IPS-NIHi11 (cell line): ENCODE measurements at regions not wholly inside any gene's neighbourhood (a gene's known extent, or its start where the extent isn't known, plus 50 kb on each side); places are given as distances from the start of the nearest gene placed in this dataset.
"Not testable (repeated sequence)": the region's sequence is repeated elsewhere in the genome, so short reads cannot be mapped to it uniquely, and the experiment has no call there.

Source experiments
- DNase-seq: peaks from one replicate; pipeline ENCODE4 v3.0.0; 2012; ENCODE audit warnings: mixed read lengths, low spot score

DNA sequence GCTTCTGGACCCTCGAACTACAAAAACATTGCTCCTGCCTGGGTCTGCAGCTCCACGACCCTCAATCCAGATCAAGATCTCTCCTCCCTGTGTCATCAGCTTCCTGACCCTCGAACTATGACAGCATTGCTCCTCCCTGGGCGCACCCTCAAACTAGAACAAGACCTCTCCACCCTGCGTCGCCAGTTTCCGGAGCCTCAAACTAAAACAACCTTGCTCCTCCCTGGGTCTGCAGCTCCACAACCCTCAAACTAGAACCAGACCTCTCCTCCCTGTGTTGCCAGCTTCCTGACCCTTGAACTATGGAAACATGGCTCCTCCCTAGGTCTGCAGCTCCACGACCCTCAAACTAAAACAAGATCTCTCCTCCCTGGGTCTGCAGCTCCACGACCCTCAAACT lies 339.7 kb upstream of the SULF2 start:
- no peak for DNase-seq

DNA sequence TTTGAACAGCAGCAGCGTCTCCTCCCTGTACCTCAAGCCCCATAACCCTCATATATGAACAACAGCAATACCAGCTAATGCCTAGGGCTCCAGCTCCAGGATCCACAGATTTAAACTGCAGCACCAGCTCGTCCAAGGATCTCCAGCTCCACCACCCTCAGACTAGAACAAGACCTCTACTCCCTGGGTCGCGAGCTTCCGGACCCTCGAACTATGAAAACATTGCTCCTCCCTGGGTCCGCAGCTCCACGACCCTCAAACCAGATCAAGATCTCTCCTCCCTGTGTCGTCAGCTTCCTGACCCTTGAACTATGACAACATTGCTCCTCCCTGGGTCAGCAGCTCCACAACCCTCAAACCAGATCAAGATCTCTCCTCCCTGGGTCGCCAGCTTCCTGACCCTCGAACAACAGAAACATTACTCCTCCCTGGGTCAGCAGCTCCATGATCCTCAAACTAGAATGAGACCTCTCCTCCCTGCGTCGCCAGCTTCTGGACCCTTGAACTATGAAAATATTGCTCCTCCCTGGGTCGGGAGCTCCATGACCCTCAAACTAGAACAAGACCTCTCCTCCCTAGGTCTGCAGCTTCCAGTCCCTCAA lies 339.0 kb upstream of the SULF2 start:
- no peak for DNase-seq

DNA sequence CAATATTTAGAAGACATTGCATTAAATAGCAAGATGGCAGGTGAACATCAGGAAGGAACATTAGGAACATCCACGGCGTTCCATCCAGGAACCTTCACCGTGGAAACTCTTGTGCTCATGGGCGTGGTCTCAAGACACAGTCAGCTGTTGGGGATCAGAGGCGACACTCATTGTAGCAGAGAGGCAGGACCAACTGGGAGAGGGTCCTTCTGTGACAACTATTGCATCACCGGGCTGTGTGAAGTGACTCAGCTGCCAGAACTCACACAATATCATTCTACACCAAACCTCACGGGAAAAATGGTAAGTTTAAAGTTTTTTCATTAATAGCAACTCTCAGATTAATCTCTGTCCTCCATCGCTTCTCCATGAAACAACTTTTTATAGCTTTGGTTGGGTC lies 334.8 kb upstream of the SULF2 start:
- DNase-seq = no peak

DNA sequence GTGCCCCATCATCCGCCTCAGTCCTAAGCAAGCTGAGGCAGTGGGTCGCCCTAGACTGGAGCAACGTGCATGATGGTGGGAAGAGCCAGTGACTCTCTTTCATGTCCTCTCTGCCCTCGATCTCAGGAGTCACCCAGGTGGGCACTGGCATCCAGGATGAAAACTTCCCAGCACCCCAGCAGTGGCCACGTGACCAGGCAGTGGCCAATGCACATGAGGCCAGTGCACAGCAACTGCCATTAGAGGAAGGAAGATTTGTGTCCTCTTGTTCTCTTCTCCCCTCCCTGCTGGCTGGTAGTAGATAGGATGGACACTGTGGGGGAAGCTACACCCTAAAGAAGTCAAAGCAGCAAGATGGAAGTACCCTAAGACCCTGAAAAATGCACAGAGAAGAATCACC lies 334.1 kb upstream of the SULF2 start:
- DNase-seq = not testable (repeated sequence)

DNA sequence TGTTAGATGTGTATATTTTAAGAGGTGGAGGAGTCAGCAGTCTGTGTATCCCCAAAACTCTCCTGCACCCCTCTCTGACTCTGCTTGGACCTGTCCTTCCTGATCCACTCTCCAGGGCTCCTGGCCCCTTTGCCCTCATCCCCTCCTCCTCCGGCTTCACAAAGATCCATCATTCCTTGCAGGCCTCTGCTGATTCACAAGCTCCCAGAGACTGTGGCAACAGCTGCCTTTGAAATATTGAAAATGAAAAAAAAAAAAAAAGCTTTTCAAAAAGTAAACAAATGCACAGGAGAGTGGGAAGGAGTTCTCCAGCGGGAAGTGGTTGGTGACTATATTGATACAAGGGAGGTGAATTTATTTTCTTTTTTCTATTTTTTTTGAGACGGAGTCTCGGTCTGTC lies 330.2 kb upstream of the SULF2 start:
- no peak for DNase-seq

DNA sequence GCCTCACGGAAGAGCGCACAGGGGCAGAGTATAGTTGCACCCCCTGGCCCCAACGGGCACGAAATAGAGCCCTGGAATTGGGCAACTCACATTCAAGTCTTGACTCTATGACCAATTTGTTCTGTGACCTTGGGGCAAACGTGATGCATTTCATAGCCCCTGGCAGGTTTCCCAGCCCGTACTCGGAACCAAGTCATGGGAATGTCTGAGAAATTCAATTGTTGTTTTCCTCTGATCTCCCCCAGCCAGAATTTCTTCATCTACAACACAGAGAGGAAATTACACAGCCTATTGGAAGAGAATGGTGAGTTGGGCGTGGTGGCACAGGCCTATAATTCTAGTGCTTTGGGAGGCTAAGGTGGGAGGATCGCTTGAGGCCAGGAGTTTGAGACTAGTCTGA lies 322.3 kb upstream of the SULF2 start:
- DNase-seq = no peak

DNA sequence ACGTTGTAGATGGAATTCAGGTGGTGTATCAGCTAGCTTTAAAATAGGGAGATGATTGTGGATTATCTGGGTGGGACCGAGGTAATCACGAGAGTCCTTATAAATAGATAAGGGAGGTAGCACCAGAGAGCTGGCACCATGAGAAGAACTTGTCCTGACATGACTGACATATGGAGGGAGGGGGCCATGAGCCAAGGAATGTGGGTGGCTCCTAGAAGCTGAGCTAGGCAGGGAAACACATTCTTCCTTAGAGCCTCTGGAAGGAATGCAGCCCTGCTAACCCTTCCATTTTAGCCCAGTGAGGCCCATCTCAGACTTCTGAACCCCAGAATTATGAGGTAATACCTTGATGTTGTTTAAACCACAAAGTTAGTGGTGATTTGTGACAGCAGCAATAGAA lies 321.1 kb upstream of the SULF2 start:
- no peak for DNase-seq

DNA sequence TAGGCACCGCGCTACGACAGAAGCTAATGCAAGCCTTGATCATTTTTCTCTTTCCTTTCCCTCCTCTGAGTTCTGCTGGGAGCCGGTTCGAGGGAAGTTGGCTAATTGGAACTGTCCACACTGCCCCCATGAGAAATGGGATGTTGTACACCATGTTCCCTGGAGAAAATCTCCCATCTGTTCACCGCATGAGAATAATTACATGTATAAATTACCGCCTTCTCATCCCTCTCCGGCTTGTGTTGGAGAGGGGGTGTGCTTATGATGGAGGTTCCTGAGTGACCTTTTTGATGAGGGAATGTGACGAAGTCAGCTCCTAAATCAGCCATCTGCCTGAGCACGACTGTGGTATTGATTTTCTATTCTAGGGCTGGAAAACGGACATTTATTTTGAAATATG lies 320.2 kb upstream of the SULF2 start:
- DNase-seq = no peak

DNA sequence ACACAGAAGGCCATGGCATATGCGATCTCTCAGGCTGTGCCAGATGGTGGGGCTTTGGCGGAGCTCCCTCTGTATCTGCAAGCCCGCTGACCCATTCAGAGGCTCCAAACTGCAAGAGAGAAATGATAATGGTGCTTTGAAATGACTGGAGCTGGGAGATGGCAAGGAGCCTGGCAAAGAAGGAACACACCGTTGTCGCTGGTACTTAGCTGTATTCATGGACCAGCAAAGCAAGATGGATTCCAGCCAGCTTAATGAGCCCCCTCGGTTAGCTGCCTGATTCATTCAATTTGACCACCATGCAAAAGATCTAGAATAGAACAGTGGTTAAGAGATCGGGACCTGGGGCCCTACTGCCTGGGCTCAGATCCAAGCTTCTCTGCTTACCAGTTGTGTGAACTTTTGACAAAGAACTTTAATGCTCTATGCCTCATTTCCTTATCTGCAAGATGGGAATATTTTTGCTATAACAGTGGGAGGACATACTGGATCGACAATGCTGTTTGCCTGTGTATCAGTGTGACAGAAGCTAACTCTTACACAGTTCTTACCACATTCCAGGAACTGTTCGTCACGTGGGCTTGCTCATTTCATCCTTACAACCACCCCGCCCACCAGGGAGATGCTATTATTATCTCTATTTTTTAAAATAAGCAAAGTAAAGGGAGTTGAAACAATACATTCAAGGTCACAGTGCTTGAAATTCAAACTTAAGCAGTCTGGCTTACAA lies 317.8 kb upstream of the SULF2 start:
- no peak for DNase-seq

DNA sequence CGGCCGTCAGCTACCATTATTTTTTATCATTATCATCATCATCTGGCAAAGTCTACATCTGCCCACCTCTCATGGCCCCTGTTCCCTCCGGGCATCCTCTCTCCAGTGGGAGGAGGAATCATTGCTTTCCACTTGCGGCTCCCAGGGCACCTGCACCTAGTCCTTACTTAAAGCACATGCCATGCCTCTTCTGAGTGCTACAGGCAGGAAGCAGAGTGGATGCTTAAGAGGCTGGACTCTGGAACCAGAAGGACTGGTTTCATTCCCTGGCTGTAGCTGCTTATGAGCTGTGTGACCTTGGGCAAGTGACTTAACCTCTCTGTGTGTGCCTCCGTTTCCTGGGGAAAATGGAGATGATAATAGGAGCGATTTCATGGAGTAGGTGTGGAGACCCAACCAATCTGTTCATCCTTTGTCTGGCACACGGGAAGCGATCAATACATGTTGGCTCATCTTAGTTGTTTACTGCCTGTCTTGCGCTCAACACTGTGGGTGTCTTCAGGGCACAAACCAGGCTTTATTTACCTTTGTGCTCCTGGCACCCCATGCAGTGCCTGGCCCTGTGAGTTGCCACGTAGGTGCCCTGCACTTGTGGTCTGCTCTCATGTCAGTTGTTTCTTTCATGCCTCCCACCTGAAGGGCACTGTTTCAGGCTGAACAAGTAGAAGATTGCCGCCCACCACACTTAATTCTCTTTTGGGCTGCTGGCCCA lies 317.0 kb upstream of the SULF2 start:
- no peak for DNase-seq

DNA sequence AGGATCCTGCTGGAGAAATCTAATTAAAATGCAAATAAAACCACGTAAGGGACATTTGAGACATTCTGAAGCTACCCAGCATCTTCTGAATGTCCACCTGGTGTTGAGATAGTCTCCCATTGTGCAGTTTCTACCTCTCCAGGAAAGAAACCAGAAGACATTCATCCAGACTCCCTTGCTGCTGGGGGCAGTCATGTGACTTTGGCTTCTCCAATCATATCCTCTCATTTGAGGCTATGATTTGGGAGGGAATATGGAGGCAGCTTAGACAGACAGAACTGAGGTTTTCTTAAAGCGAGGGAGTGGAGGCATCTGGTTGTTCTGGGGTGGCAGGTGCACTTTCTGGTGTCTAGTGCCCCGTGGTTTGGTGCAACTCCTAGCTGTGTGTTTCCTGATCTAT lies 315.2 kb upstream of the SULF2 start:
- no peak for DNase-seq

DNA sequence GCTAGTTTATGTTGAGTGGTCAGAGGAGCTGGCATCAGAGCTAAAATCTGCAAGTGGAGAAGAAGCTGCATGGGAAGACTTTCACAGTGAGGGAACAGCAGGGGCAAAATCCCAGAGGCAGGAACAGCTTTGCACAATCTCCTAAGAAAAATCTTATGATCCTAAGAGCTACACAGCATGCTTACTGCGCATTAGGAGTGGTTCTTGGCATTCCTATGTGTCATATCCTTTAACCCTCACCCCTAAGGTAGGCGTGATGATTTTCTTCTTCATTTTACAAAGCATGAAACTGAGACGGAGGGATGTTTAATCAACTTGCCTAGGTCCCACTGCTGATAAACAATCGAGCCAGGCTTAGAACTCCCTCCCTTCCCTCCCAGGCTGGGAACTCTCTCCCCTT lies 313.6 kb upstream of the SULF2 start:
- no peak for DNase-seq

DNA sequence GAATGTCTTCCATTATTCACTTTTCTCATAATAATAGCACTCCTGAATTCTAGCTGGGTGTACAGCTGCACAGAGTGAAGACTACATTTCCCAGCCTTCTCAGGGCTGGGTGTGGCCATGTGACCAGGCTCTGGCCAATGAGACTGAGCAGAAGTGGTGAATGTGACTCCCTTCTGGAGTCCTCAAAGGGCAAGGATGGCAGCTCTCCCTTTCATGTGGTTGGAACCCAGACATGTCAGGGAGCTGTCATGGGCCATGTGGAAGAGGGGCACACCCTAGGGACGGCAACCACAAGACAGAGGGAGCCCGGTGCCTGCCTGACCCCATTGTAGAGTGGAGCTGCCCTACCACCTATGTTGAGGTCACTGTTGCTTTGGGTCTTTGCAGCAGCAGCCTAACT lies 312.8 kb upstream of the SULF2 start:
- peak; percentile 29 for DNase-seq

DNA sequence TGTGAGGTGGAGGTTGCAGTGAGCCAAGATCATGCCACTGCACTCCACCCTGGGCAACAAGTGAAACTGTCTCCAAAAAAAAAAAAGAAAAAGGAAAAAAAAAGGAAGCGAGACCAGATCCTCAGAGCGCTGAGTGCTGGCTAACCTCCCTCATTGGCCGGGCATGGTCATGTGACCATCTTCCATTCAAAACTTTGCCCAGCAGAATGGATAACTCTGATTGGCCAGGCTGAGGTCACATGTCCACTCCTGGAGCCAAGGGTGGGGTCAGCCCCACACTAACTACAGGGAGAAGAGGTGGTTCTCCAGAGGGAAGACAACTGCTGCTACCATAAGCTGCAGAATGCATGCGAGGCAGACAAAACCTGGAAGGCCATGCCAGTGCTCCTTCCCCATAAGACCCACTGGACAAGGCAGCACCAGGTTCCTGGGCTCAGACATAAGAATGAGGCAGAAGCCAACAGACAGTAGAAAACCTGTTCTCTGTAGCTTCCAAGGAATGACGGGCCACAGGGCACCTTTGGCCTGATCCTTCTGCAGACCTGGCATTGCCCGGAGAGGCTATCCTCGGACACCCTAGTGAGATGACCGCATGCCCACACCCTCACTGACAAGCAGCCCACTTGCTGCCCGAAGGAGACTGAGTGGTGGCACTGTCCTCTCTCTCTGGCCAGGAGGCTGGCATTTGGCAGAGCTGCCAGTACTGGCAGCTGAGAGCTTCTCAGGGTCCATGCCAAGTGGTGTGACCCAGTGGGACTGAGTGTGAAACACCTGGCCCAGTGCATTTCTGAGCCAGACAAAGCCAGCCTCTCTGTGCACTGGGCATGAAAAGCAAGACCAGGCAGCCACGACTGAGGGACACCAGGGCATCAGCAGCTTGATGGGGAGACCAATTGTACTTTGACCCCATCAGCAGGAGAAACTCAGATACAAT lies 311.9 kb upstream of the SULF2 start:
- peak; percentile 31 for DNase-seq

DNA sequence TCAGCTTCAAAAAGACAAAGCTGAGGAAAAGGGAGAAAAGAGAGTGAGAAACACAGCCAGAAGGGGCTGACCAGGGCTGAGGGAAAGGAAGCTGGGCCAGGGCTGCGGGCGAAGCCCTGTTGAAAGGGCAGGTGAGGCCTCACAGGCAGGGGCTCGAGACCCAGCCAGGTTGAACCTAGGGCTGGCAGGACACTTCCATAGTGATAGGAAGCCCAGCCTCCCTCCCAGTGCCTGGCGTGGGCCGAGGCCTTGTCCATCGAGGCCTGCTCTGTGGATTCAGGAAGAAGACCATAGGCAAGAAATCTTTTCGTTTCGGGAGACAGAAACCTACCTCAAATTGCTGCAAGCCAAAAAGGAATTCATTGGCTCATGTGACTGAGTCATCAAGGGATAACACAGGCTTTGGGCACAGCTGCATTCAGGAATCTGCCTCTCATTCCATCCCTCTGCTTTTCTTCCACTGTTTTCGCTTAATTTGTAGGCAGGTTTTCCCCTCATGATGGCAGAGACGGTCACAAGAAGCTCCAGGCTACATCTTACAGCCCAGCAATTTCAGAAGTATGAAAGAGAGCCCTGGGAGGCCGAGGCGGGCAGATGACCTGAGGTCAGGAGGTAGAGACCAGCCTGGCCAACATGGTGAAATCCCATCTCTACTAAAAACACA lies 311.1 kb upstream of the SULF2 start:
- no peak for DNase-seq

DNA sequence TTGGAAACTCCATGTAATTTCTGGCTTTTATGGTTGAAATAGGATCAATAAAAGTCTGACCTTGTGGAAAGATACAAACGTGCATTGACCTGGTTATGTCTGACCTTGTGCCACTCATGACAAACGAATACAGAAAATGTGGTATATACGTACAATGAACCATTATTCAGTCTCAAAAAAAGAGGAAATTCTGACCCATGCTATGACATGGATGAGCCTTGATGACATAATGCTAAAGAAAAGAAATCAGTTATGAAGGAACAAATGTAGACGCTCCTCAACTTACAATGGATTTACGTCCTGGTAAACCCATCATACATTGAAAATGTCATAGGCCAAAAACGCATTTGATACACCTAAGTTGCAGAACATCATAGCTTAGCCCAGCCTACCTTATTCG lies 309.7 kb upstream of the SULF2 start:
- DNase-seq = no peak

DNA sequence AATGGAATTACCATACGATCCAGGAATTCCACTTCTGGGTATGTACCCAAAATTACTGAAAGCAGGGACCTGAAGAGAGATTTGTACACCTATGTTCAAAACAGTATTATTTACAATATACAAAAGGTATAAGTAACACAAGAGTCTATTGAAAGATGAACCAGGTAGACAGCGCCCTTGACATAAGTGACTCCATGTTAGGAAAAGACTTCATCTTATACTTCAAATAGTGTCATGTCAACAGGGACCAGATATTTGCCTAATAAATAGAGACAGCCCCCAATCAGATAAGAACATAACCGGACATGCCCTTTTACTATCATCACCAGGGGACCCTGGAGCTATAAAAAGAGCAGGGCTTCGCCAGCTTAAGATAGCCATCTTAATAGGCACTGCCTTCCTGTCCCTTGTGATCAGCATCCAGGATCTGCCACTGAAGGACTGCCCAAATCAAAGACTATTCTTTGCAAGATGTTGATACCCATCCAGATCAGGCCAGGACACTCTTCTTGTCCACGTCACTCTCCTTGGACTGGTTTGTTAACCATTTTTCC lies 309.0 kb upstream of the SULF2 start:
- no peak for DNase-seq

DNA sequence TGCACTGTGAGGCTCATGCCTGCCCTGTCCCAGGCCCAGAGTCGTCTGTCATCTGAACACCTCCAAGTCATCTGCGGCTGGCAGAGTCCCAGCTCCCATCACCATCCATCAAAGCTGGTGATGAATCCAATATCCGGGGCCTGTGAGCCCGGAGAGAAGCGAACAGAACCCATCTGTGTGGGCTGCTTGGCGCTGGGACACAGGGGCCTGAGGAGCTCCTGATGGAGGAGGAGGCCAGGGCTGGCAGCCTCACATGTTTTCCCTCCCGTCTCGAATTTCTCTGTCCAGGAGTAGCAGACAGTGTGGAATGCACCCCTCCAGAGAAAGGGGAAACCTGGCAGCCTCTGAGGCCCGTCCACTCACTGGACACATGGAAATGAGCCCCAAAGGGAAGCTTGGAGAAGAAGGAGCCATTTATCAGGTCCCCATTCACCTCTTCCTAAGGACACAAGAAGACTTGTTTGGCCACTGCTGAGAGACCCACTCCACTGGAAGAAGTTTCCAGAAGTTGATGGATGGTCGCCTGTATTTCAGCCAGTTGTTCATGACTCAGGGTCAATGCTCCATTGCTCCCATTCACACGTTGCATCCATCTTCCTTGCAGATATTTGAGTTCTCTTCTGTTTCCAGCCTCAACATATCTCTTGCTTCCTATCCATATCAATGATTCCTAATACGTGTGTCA lies 307.5 kb upstream of the SULF2 start:
- DNase-seq = no peak

DNA sequence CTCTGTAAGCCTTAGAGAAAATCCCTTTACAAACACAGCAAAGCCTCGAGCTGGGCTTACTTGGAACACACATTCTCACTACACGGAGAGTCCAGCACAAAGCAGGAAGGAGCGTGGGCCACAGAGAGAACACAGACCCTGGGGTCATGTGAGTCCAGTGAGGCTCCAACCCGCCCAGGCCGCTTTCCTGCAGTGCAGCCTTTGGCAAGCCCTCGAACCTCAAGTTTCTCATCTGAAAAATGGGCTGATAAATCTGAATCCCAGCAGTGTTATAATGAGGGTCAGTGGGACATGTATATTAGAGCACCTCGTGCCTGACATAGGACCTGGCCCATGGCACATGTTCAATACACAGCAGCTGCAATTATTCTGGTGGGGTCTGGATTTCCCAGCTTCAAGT lies 305.5 kb upstream of the SULF2 start:
- no peak for DNase-seq

DNA sequence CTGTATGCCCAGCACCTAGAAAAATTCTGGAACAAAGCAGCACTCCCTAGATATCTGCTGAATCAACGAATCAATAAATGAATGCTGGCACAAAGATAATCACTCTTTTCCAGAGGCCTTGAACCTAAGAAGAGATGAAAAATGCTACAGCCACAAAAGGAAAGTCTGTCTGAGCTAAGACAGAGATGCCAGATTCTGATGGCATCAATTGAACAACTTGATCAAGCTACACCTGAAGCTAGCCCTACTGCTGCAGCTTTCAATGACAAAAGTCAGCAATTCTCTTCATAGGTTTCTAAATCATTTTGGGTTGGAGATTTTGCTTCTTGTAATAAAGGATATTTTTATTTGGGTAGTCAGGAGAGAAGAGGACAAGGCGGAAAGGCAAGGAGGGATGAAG lies 305.0 kb upstream of the SULF2 start:
- no peak for DNase-seq

DNA sequence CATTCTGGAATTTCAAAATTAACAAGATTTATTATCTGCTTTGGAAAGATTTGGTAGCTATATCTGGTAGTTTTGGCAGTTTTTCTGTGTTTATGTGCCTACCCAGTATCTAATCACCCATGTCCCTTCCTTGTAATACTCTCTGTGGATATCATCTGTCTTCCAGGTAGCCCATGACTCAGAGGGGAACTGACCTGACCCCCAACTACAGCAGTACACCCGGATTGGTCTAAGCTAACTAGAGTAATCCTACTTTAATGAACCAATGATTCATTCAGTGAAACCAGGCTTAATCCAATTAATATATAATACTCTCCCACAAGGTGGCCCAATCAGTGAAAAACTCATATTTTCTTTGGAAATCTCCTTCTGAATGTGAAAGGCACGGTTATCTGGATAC lies 295.3 kb upstream of the SULF2 start:
- DNase-seq = no peak
